GM12874 (cell line): ENCODE measurements at regions not wholly inside any gene's neighbourhood (a gene's known extent, or its start where the extent isn't known, plus 50 kb on each side); places are given as distances from the start of the nearest gene placed in this dataset.

Experiments
- CTCF ChIP-seq: IDR thresholded peaks from 2 replicates; pipeline ENCODE4 v1.5.1; 2011; ENCODE audit warnings: low read depth, mild to moderate bottlenecking, control low read depth, low read length, moderate library complexity; ENCODE audit not compliant: insufficient read depth

GRCh38 chr2:57885742-57886141 is 160.9 kb upstream of the VRK2 start:
- no peak for TF ChIP-seq CTCF

- TF ChIP-seq CTCF, result no peak
These were observed 160.3 kb upstream of the VRK2 start for GRCh38 chr2:57886161-57886786.

GRCh38 chr2:57888463-57888862 is 158.1 kb upstream of the VRK2 start:
- no peak for TF ChIP-seq CTCF

- TF ChIP-seq CTCF, result no peak
These were observed 156.1 kb upstream of the VRK2 start for GRCh38 chr2:57890464-57890863.

- TF ChIP-seq CTCF, result no peak
These were observed 155.4 kb upstream of the VRK2 start for GRCh38 chr2:57891086-57891712.

- no peak for TF ChIP-seq CTCF
These were observed 153.7 kb upstream of the VRK2 start for GRCh38 chr2:57892920-57893319.

- TF ChIP-seq CTCF, result no peak
These were observed 153.3 kb upstream of the VRK2 start for GRCh38 chr2:57893347-57893746.
